Natural killer cell (primary cell): ENCODE measurements at regions not wholly inside any gene's neighbourhood (a gene's known extent, or its start where the extent isn't known, plus 50 kb on each side); places are given as distances from the start of the nearest gene placed in this dataset.

Experiments
- ATAC-seq, 3 donors: fragments of 150-1000 bp in 2 of 3; fragments of 200-7000 bp in 1 of 3; cut with Tn5 transposase; 1 replicate in 1 of 3; 2 replicates in 2 of 3; pipeline ENCODE4 v1.10.0; 2021; ENCODE audit warnings: mild to moderate bottlenecking in 2 of 3, moderate library complexity in 2 of 3
- DNase-seq, 2 donors: peaks; one replicate each; pipeline versions ENCODE4 v3.0.0 to v3.0.0-alpha.2; 2013 to 2021; ENCODE audit warnings: mixed read lengths in 1 of 2
- H3K27ac ChIP-seq: one replicate; pipeline ENCODE4 v1.5.1; 2013; ENCODE audit warnings: mild to moderate bottlenecking, low read length
- H3K27me3 ChIP-seq: one replicate; pipeline ENCODE4 v1.6.1; 2013; ENCODE audit warnings: low read length; ENCODE audit not compliant: control insufficient read depth, insufficient read depth
- H3K36me3 ChIP-seq: one replicate; pipeline ENCODE4 v1.6.1; 2013; ENCODE audit warnings: low read length; ENCODE audit not compliant: control insufficient read depth, insufficient read depth
- H3K4me1 ChIP-seq: one replicate; pipeline ENCODE4 v1.6.1; 2013; ENCODE audit warnings: low read length; ENCODE audit not compliant: control insufficient read depth, insufficient read depth
- H3K4me3 ChIP-seq: one replicate; pipeline ENCODE4 v1.5.1; 2013; ENCODE audit warnings: low read length
- H3K9me3 ChIP-seq: one replicate; pipeline ENCODE4 v1.6.1; 2013; ENCODE audit warnings: low read length; ENCODE audit not compliant: control insufficient read depth, insufficient read depth
- H3K27ac Mint-ChIP-seq, 2 donors: one replicate each; pipeline ENCODE4 v1.8.0; 2022; ENCODE audit warnings: mild to moderate bottlenecking in 2 of 2, mixed read lengths in 2 of 2, moderate library complexity in 1 of 2
- H3K27me3 Mint-ChIP-seq, 2 donors: one replicate each; pipeline ENCODE4 v1.8.0; 2022; ENCODE audit warnings: low read depth in 2 of 2, mixed read lengths in 2 of 2
- H3K36me3 Mint-ChIP-seq: one replicate; pipeline ENCODE4 v1.8.0; 2022; ENCODE audit warnings: mixed read lengths
- H3K4me1 Mint-ChIP-seq, 2 donors: one replicate each; pipeline ENCODE4 v1.8.0; 2022; ENCODE audit warnings: mixed read lengths in 2 of 2
- H3K4me3 Mint-ChIP-seq: one replicate; pipeline ENCODE4 v1.8.0; 2022; ENCODE audit warnings: mild to moderate bottlenecking, moderate library complexity, mixed read lengths
- H3K9me3 Mint-ChIP-seq, 2 donors: one replicate each; pipeline ENCODE4 v1.8.0; 2022; ENCODE audit warnings: mixed read lengths in 2 of 2
- CTCF ChIP-seq: fragments of 200-600 bp; IDR thresholded peaks from one replicate; pipeline ENCODE4 v1.8.0; 2022; ENCODE audit warnings: antibody characterized with exemption
- WGBS: methylation state at CpG from one replicate; pipeline ENCODE4 v1.1.7; 2013; ENCODE audit warnings: missing lambda C conversion rate; ENCODE audit not compliant: insufficient coverage; 5-methylcytosine and 5-hydroxymethylcytosine counted together
- intact Hi-C: fragments of 100-400 bp; cut with micrococcal nuclease; formaldehyde crosslinking; loops from one replicate; pipeline ENCODE4 v1.14.2; 2022

- Mint-ChIP-seq H3K9me3 (peaks cover 12 to 34% of the 10 kb centered on the region in 2 donors), H3K27ac (no peak overlapping the region), H3K4me3 (no peak overlapping the region), H3K27me3 (no peaks in the 10 kb centered on the region), H3K36me3 (peaks cover 9% of the 10 kb centered on the region), H3K4me1 (no peaks in the 10 kb centered on the region)
- WGBS, result 86% methylated on average over 6 of the region's 6 CpGs
- Histone ChIP-seq H3K9me3 (no peaks in the 10 kb centered on the region), H3K4me3 (no peak overlapping the region), H3K4me1 (no peaks in the 10 kb centered on the region), H3K27me3 (no peaks in the 10 kb centered on the region), H3K36me3 (no peaks in the 10 kb centered on the region), H3K27ac (no peak overlapping the region)
- DNase-seq, result no peak
- ATAC-seq, result no peak
- intact Hi-C loops, result no loop called here
- no peak for TF ChIP-seq CTCF
Observed at GRCh38 chr4:45640281-45640680, 483.6 kb downstream of the GABRG1 start.

GRCh38 chr4:45638641-45639040 is 485.2 kb downstream of the GABRG1 start:
- no peak overlapping the region for H3K27ac ChIP-seq
- H3K4me3 Mint-ChIP-seq, result no peak overlapping the region
- no peak for TF ChIP-seq CTCF
- no peaks in the 10 kb centered on the region for H3K4me1 Mint-ChIP-seq
- no peaks in the 10 kb centered on the region for H3K9me3 ChIP-seq
- no peaks in the 10 kb centered on the region for H3K27me3 ChIP-seq
- DNase-seq, result no peak
- H3K4me1 ChIP-seq, result no peaks in the 10 kb centered on the region
- peaks cover 15 to 33% of the 10 kb centered on the region in 2 donors for H3K9me3 Mint-ChIP-seq
- intact Hi-C loops, result no loop called here
- no peak for ATAC-seq
- H3K27me3 Mint-ChIP-seq, result no peaks in the 10 kb centered on the region
- H3K36me3 ChIP-seq, result no peaks in the 10 kb centered on the region
- no peak overlapping the region for H3K27ac Mint-ChIP-seq
- peaks cover 9% of the 10 kb centered on the region for H3K36me3 Mint-ChIP-seq
- 77% methylated on average over 3 of the region's 3 CpGs for WGBS
- no peak overlapping the region for H3K4me3 ChIP-seq

GRCh38 chr4:45636175-45636574 is 487.7 kb downstream of the GABRG1 start:
- Mint-ChIP-seq H3K9me3 (peaks cover 15 to 26% of the 10 kb centered on the region in 2 donors), H3K27ac (no peak overlapping the region), H3K4me3 (no peak overlapping the region), H3K4me1 (no peaks in the 10 kb centered on the region), H3K27me3 (no peaks in the 10 kb centered on the region), H3K36me3 (peaks cover 8% of the 10 kb centered on the region)
- H3K4me1 ChIP-seq, result no peaks in the 10 kb centered on the region
- DNase-seq (no peak), ATAC-seq (no peak)
- peaks cover 1% of the 10 kb centered on the region for H3K9me3 ChIP-seq
- TF ChIP-seq CTCF, result no peak
- WGBS, result no CpG with 5 or more reads among the region's 1 CpG
- intact Hi-C loops, result no loop called here
- H3K4me3 ChIP-seq, result no peak overlapping the region
- H3K27me3 ChIP-seq, result no peaks in the 10 kb centered on the region
- no peak overlapping the region for H3K27ac ChIP-seq
- H3K36me3 ChIP-seq, result no peaks in the 10 kb centered on the region

- intact Hi-C loops, result no loop called here
- ATAC-seq (no peak), DNase-seq (no peak)
- H3K27ac ChIP-seq, result no peak overlapping the region
- no peaks in the 10 kb centered on the region for H3K36me3 ChIP-seq
- Mint-ChIP-seq H3K36me3 (no peaks in the 10 kb centered on the region), H3K4me1 (no peaks in the 10 kb centered on the region), H3K27ac (no peak overlapping the region), H3K9me3 (peaks cover 11 to 21% of the 10 kb centered on the region in 2 donors), H3K4me3 (no peak overlapping the region), H3K27me3 (no peaks in the 10 kb centered on the region)
- WGBS, result 82% methylated on average over 2 of the region's 2 CpGs
- TF ChIP-seq CTCF, result no peak
- H3K4me1 ChIP-seq, result no peaks in the 10 kb centered on the region
- no peaks in the 10 kb centered on the region for H3K27me3 ChIP-seq
- no peak overlapping the region for H3K4me3 ChIP-seq
- H3K9me3 ChIP-seq, result peaks cover 15% of the 10 kb centered on the region
Observed at GRCh38 chr4:45629717-45630116, 494.1 kb downstream of the GABRG1 start.
